Esophagus squamous epithelium (tissue), 4 donors: ENCODE measurements at regions not wholly inside any gene's neighbourhood (a gene's known extent, or its start where the extent isn't known, plus 50 kb on each side); places are given as distances from the start of the nearest gene placed in this dataset.

Experiments
- CTCF ChIP-seq, 6 experiments: fragments of 450-650 bp in 4 of 6; fragments of 200-600 bp in 2 of 6; sonication (generic) in 2 of 6; IDR thresholded peaks; one replicate each; pipeline ENCODE4 v1.5.1; 2016 to 2019; ENCODE audit warnings: antibody characterized with exemption in 6 of 6, mild to moderate bottlenecking in 4 of 6, moderate library complexity in 4 of 6
- POLR2A ChIP-seq, 4 donors: fragments of 450-650 bp; IDR thresholded peaks; one replicate each; pipeline ENCODE4 v1.6.1; 2017; ENCODE audit warnings: antibody characterized with exemption in 4 of 4, mild to moderate bottlenecking in 4 of 4, moderate library complexity in 3 of 4

GRCh38 chr12:89151536-89151935, 200.8 kb downstream of the DUSP6 start:
- TF ChIP-seq CTCF (IDR thresholded peaks at IDR 0.05) (no peak), POLR2A (IDR thresholded peaks at IDR 0.05) (no peak)
